Liver (tissue), 8 donors: ENCODE measurements at regions not wholly inside any gene's neighbourhood (a gene's known extent, or its start where the extent isn't known, plus 50 kb on each side); places are given as distances from the start of the nearest gene placed in this dataset.

ENCODE experiments used
- DNase-seq: peaks from one replicate; pipeline ENCODE4 v3.0.0-alpha.2; 2017; ENCODE audit warnings: low spot score
- H3K27ac ChIP-seq, 2 donors: one replicate each; pipeline ENCODE4 v1.7.0; 2013; ENCODE audit warnings: inconsistent platforms in 2 of 2, low read length in 2 of 2, control low read depth in 1 of 2, low read depth in 1 of 2, mild to moderate bottlenecking in 1 of 2
- H3K27me3 ChIP-seq, 4 donors: one replicate each; pipeline versions ENCODE4 v1.6.1 to v1.7.0; 2013; ENCODE audit warnings: low read length in 3 of 4, inconsistent platforms in 1 of 4, mild to moderate bottlenecking in 1 of 4, moderate library complexity in 1 of 4; ENCODE audit not compliant: control insufficient read depth in 4 of 4, insufficient read depth in 4 of 4
- H3K36me3 ChIP-seq, 4 donors: one replicate each; pipeline versions ENCODE4 v1.6.1 to v1.7.0; 2013; ENCODE audit warnings: low read length in 3 of 4, mild to moderate bottlenecking in 3 of 4, low read depth in 1 of 4, moderate library complexity in 1 of 4; ENCODE audit not compliant: control insufficient read depth in 4 of 4, insufficient read depth in 3 of 4
- H3K4me1 ChIP-seq, 4 donors: one replicate each; pipeline versions ENCODE4 v1.6.1 to v1.7.0; 2013; ENCODE audit warnings: low read length in 3 of 4, mild to moderate bottlenecking in 3 of 4, moderate library complexity in 1 of 4; ENCODE audit not compliant: control insufficient read depth in 4 of 4, insufficient read depth in 4 of 4
- H3K4me3 ChIP-seq, 3 donors: one replicate each; pipeline versions ENCODE4 v1.6.1 to v1.7.0; 2013; ENCODE audit warnings: low read length in 3 of 3, control low read depth in 1 of 3, low read depth in 1 of 3, mild to moderate bottlenecking in 1 of 3
- H3K9ac ChIP-seq, 2 donors: one replicate each; pipeline ENCODE4 v1.7.0; 2013; ENCODE audit warnings: low read length in 2 of 2, mild to moderate bottlenecking in 2 of 2, moderate library complexity in 2 of 2, control low read depth in 1 of 2, low read depth in 1 of 2
- H3K9me3 ChIP-seq, 4 donors: one replicate each; pipeline versions ENCODE4 v1.6.1 to v1.7.0; 2013; ENCODE audit warnings: low read length in 3 of 4; ENCODE audit not compliant: control insufficient read depth in 4 of 4
- CTCF ChIP-seq: fragments of 150-350 bp; IDR thresholded peaks from 2 replicates; pipeline ENCODE4 v1.5.1; 2017; ENCODE audit warnings: improper control_type of control experiment, low read depth, low read length; ENCODE audit not compliant: missing input control
- EGR1 ChIP-seq, 2 donors: IDR thresholded peaks; 2 replicates each; pipeline ENCODE4 v1.6.1; 2016 to 2018; ENCODE audit warnings: antibody characterized with exemption in 2 of 2, low read depth in 2 of 2
- FOXA1 ChIP-seq: IDR thresholded peaks from 2 replicates; pipeline ENCODE4 v1.6.1; 2016; ENCODE audit warnings: antibody characterized with exemption
- FOXA2 ChIP-seq: IDR thresholded peaks from 2 replicates; pipeline ENCODE4 v1.6.1; 2016; ENCODE audit warnings: antibody characterized with exemption
- JUND ChIP-seq, 2 donors: IDR thresholded peaks; 2 replicates each; pipeline ENCODE4 v1.6.1; 2016; ENCODE audit warnings: antibody characterized with exemption in 2 of 2
- MAX ChIP-seq: IDR thresholded peaks from 2 replicates; pipeline ENCODE4 v1.6.1; 2016; ENCODE audit warnings: antibody characterized with exemption
- NR2F2 ChIP-seq: IDR thresholded peaks from 2 replicates; pipeline ENCODE4 v1.6.1; 2016; ENCODE audit warnings: antibody characterized with exemption
- RAD21 ChIP-seq, 2 donors: IDR thresholded peaks; 2 replicates each; pipeline ENCODE4 v1.6.1; 2016; ENCODE audit warnings: antibody characterized with exemption in 2 of 2, mild to moderate bottlenecking in 2 of 2
- RXRA ChIP-seq, 2 donors: IDR thresholded peaks; 2 replicates each; pipeline ENCODE4 v1.6.1; 2017 to 2018; ENCODE audit warnings: antibody characterized with exemption in 2 of 2, mild to moderate bottlenecking in 1 of 2
- TAF1 ChIP-seq: conservative IDR thresholded peaks from 2 replicates; pipeline ENCODE4 v1.6.1; 2016; ENCODE audit warnings: antibody characterized with exemption, mild to moderate bottlenecking
- ZBTB33 ChIP-seq: IDR thresholded peaks from 2 replicates; pipeline ENCODE4 v1.6.1; 2016; ENCODE audit warnings: antibody characterized with exemption
- WGBS: extraction: QIAGEN DNeasy Blood & Tissue Kit; methylation state at CpG from one replicate; pipeline ENCODE4 v1.1.7; 2013; 5-methylcytosine and 5-hydroxymethylcytosine counted together
- donor health status: healthy.
- donor health status: healthy.
- donor health status: healthy.
- donor health status: healthy.
- donor health status: healthy.

- TF ChIP-seq RAD21 (IDR thresholded peaks at IDR 0.05): no peak
- TF ChIP-seq ZBTB33: no peak
- no peak for TF ChIP-seq FOXA2
- TF ChIP-seq FOXA1: no peak
- TF ChIP-seq MAX: no peak
- no peak for TF ChIP-seq RXRA (IDR thresholded peaks at IDR 0.05)
- no peak for TF ChIP-seq CTCF
- WGBS: 67% methylated on average over 3 of the region's 3 CpGs
- peaks cover 0 to 4% (median under 1%) of the 10 kb centered on the region in 4 donors for H3K27me3 ChIP-seq
- no peaks in the 10 kb centered on the region for H3K4me1 ChIP-seq
- no peaks in the 10 kb centered on the region for H3K9me3 ChIP-seq
- no peak overlapping the region for H3K4me3 ChIP-seq
- H3K27ac ChIP-seq: no peak overlapping the region
- no peak for DNase-seq
- H3K36me3 ChIP-seq: no peaks in the 10 kb centered on the region
- no peak overlapping the region for H3K9ac ChIP-seq
These were observed 528.2 kb upstream of the RBFOX1 start for GRCh38 chr16:6804461-6804860.

- Histone ChIP-seq H3K4me3 (no peak overlapping the region), H3K27me3 (peaks cover 0 to 4% (median 0%) of the 10 kb centered on the region in 4 donors), H3K9me3 (no peaks in the 10 kb centered on the region), H3K4me1 (no peaks in the 10 kb centered on the region), H3K27ac (no peak overlapping the region), H3K36me3 (no peaks in the 10 kb centered on the region), H3K9ac (no peak overlapping the region)
- DNase-seq: no peak
- WGBS: 32% methylated on average over 3 of the region's 3 CpGs
- no peak for TF ChIP-seq RXRA (IDR thresholded peaks at IDR 0.05)
- no peak for TF ChIP-seq NR2F2
- no peak for TF ChIP-seq EGR1 (IDR thresholded peaks at IDR 0.05; ENCODE audit: low read depth in 2 of 2)
- no peak for TF ChIP-seq JUND (IDR thresholded peaks at IDR 0.05)
- TF ChIP-seq RAD21 (IDR thresholded peaks at IDR 0.05): no peak
- TF ChIP-seq MAX: no peak
These were observed 529.5 kb upstream of the RBFOX1 start for GRCh38 chr16:6803176-6803575.

GRCh38 chr16:6797223-6797622 is 535.4 kb upstream of the RBFOX1 start:
- no peak for TF ChIP-seq RXRA (IDR thresholded peaks at IDR 0.05)
- no peak for TF ChIP-seq MAX
- TF ChIP-seq TAF1: no peak
- Histone ChIP-seq H3K27me3 (peaks cover 0 to 5% (median 0%) of the 10 kb centered on the region in 4 donors), H3K9ac (no peak overlapping the region), H3K36me3 (no peaks in the 10 kb centered on the region), H3K4me1 (no peaks in the 10 kb centered on the region), H3K4me3 (no peak overlapping the region), H3K27ac (no peak overlapping the region), H3K9me3 (peaks cover 0 to 2% (median 0%) of the 10 kb centered on the region in 4 donors)
- DNase-seq: no peak
- 48% methylated on average over 6 of the region's 6 CpGs for WGBS
